ENCODE measurements at regions not wholly inside any gene's neighbourhood (a gene's known extent, or its start where the extent isn't known, plus 50 kb on each side); places are given as distances from the start of the nearest gene placed in this dataset.

DNA sequence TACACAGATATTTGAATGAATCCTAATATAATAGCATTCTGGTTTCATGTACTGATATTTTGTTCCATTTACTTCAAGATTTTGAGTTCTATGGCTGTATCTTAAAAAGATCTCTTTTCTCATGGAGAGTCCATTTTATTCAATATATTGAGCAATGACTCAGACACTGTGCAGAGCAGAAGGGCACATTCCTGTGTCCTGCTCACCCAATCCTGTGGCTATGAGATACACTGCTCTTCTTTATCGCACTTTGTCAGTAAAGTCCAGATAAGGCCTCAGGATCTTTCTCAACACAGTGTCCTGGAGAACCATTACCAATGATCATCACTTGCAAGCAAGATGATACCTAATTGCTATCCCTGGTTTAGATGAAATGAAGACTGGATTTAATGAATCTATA is 155.0 kb downstream of the CYSLTR2 start:
- Histone ChIP-seq H2AK5ac (ENCODE audit: low read depth, low read length) (no peak overlapping the region), H3K4me2 (ENCODE audit: insufficient read depth in 1 of 2, low read depth in 2 of 2, low read length in 2 of 2) (no peak overlapping the region), H3K36me3 (ENCODE audit: control insufficient read depth in 2 of 4, insufficient read depth in 4 of 4, low read length in 3 of 4) (no peaks in the 10 kb centered on the region), H3K27me3 (replicated peaks in 1 of 4; ENCODE audit: control insufficient read depth in 3 of 4, extremely low read depth in 1 of 4, insufficient read depth in 3 of 4, low read length in 3 of 4) (no peaks in the 10 kb centered on the region), H2BK20ac (ENCODE audit: low read length) (no peak overlapping the region), H3K4ac (replicated peaks; ENCODE audit: insufficient read length, low read depth, low read length) (no peak overlapping the region), H3K4me1 (replicated peaks in 1 of 4; ENCODE audit: control insufficient read depth in 3 of 4, insufficient read depth in 4 of 4, low read length in 3 of 4) (no peaks in the 10 kb centered on the region), H3K79me1 (ENCODE audit: low read depth, low read length) (no peaks in the 10 kb centered on the region), H3K4me3 (ENCODE audit: extremely low read depth in 1 of 4, insufficient read depth in 2 of 4, low read depth in 3 of 4, low read length in 4 of 4) (no peak overlapping the region), H3K27ac (ENCODE audit: low read depth, low read length) (no peak overlapping the region), H2BK120ac (replicated peaks; ENCODE audit: low read depth, low read length) (no peak overlapping the region), H2BK5ac (ENCODE audit: low read depth, low read length) (no peak overlapping the region), H3K56ac (replicated peaks; ENCODE audit: insufficient read length, low read depth, low read length) (no peak overlapping the region), H3K14ac (ENCODE audit: insufficient read length) (no peak overlapping the region), H3K18ac (ENCODE audit: extremely low read depth, low read length) (no peak overlapping the region), H3K79me2 (ENCODE audit: control insufficient read depth in 1 of 2, insufficient read depth in 2 of 2, low read length in 2 of 2) (no peaks in the 10 kb centered on the region), H2BK12ac (ENCODE audit: low read depth, low read length) (no peak overlapping the region), H4K20me1 (replicated peaks in 1 of 2; ENCODE audit: control insufficient read depth in 1 of 2, insufficient read depth in 2 of 2, low read length in 2 of 2) (no peaks in the 10 kb centered on the region), H2AFZ (ENCODE audit: low read length) (no peak overlapping the region), H4K91ac (replicated peaks; ENCODE audit: insufficient read length, low read length) (no peak overlapping the region), H3K23ac (ENCODE audit: insufficient read length) (no peak overlapping the region), H4K8ac (ENCODE audit: extremely low read depth, insufficient read depth, low read length) (no peak overlapping the region), H3K23me2 (ENCODE audit: low read depth, low read length) (no peaks in the 10 kb centered on the region), H3K9me3 (ENCODE audit: insufficient read depth in 2 of 2, low read depth in 1 of 2, low read length in 1 of 2) (no peaks in the 10 kb centered on the region), H2BK15ac (ENCODE audit: low read length) (no peak overlapping the region), H3K9ac (replicated peaks in 1 of 4; ENCODE audit: extremely low read depth in 1 of 4, low read depth in 3 of 4, low read length in 3 of 4) (no peak overlapping the region), H4K5ac (ENCODE audit: insufficient read length, low read depth, low read length) (no peak overlapping the region)
- DNase-seq (ENCODE audit: low read depth in 1 of 2, low spot score in 2 of 2) (no peak), FAIRE-seq (no peak)
- WGBS, 2 experiments (ENCODE audit: extremely low coverage in 1 of 2, insufficient coverage in 1 of 2, insufficient read length in 1 of 2, insufficient replicate concordance in 2 of 2, low coverage in 1 of 2, low lambda C conversion rate in 2 of 2, missing lambda C conversion rate in 1 of 2), result 89% methylated on average over 1 of the region's 1 CpG; no CpG with 5 or more reads in 1 of the 2 experiments
- POLR2A ChIA-PET (ENCODE audit: partially characterized antibody), result no interaction called here
- CTCF ChIA-PET (ENCODE audit: partially characterized antibody), result no interaction called here
- TF ChIP-seq, protein P1, sequence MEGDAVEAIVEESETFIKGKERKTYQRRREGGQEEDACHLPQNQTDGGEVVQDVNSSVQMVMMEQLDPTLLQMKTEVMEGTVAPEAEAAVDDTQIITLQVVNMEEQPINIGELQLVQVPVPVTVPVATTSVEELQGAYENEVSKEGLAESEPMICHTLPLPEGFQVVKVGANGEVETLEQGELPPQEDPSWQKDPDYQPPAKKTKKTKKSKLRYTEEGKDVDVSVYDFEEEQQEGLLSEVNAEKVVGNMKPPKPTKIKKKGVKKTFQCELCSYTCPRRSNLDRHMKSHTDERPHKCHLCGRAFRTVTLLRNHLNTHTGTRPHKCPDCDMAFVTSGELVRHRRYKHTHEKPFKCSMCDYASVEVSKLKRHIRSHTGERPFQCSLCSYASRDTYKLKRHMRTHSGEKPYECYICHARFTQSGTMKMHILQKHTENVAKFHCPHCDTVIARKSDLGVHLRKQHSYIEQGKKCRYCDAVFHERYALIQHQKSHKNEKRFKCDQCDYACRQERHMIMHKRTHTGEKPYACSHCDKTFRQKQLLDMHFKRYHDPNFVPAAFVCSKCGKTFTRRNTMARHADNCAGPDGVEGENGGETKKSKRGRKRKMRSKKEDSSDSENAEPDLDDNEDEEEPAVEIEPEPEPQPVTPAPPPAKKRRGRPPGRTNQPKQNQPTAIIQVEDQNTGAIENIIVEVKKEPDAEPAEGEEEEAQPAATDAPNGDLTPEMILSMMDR (IDR thresholded peaks at IDR 0.05; ENCODE audit: control extremely low read depth in 1 of 3, insufficient read depth in 1 of 3, low read depth in 1 of 3, low read length in 3 of 3), result no peak
- TF ChIP-seq CREB1 (IDR thresholded peaks at IDR 0.05) (no peak), TAF7 (optimal IDR thresholded peaks at IDR 0.05; ENCODE audit: borderline replicate concordance, low read depth, low read length) (no peak)
- TF ChIP-seq, protein P2, sequence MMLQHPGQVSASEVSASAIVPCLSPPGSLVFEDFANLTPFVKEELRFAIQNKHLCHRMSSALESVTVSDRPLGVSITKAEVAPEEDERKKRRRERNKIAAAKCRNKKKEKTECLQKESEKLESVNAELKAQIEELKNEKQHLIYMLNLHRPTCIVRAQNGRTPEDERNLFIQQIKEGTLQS (IDR thresholded peaks at IDR 0.05; ENCODE audit: insufficient read depth, low read depth, low read length), result no peak
